Umbilical cord (tissue), 1 donor: ENCODE measurements at regions not wholly inside any gene's neighbourhood (a gene's known extent, or its start where the extent isn't known, plus 50 kb on each side); places are given as distances from the start of the nearest gene placed in this dataset.
A peak's percentile ranks its signal among the peaks of the same experiment; 100 is the strongest.

ENCODE experiments used
- DNase-seq: peaks from one replicate; pipeline ENCODE4 v3.0.0-alpha.2; 2015; ENCODE audit warnings: low spot score

- DNase-seq = no peak
Measured at GRCh38 chr11:40062616-40063015, 1396.8 kb downstream of the LRRC4C start.

- DNase-seq = no peak
Measured at GRCh38 chr11:40061221-40061620, 1398.2 kb downstream of the LRRC4C start.

- DNase-seq = no peak
Measured at GRCh38 chr11:40054631-40055030, 1404.8 kb downstream of the LRRC4C start.

GRCh38 chr11:40045312-40045711 lies 1414.1 kb downstream of the LRRC4C start:
- DNase-seq = no peak

DNA sequence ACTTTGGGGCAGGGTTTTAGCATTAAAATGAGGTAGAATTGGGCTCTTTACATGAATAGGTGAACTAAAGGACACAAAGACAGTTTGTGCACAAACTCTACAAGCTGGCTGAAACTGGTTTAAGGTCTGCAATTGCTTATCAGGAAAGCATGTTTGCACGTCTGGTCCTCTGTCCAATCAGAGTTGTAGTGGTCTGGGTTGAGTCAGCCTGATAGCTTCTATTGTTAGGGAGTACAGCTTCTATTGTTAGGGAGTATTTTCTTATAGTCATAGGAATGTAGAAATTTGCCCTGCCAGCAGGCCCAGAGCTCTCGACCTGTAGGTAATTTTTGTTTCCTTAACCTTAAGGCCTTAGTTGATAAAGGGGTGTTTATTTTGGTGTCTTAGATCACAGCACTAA lies 1422.4 kb downstream of the LRRC4C start:
- DNase-seq = no peak

DNA sequence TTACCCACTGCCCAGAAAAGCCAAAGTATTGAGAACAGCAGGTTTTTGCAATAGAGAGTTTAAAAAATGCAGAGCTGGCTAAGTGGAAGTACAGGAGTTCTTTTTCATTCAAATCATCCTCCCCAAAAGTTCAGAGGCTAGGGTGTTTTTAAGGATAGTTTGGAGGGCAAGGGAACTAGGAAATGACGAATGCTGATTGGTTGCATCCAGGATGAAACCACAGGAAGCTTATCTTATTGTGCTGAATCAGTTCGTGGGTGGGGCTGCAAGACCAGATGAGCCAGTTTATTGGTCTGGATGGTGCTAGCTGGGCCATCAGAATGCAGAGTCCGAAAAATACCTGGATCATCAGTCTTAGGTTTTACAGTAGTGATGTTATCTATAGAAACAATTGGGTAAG lies 1427.1 kb downstream of the LRRC4C start:
- DNase-seq = no peak

DNA sequence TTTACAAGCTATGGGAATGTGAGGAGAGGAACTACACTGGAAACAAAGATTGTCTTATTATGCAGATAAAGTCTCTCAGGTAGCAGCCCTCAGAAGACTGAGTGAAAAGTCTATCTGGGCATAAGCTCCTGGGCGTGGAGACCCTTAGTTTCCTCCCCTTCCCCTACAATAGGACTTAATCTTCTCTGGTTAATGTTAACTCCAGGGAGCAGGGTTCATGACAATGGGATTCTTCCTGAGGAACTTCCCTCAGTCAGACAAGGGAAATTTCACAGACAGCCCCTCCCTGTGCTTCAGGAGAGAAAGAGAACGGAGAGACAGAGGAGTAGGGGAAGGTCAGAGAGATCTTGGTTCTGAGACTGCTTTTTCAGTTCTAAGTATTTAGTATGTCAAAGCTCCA lies 1428.6 kb downstream of the LRRC4C start:
- DNase-seq = no peak

DNA sequence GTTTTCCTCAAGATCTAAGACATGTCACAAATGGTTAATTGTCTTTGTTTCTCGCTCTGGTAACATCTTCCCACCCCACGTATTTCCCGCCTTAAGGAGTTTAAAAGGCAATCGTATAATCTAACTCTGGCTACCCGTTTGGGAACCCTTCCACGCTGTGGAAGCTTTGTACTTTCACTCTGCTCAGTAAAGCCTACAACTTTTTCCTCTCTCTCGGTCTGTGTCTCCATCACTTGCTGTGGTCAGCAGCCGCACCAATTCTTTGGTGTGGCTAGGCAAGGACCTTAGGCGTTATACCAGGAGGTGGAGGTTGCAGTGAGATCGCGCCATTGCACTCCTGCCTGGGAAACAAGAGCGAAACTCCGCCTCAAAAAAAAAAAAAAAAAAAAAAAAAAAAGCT lies 1430.1 kb downstream of the LRRC4C start:
- DNase-seq = peak; percentile 31

- no peak for DNase-seq
Measured at GRCh38 chr11:40027720-40028119, 1431.7 kb downstream of the LRRC4C start.

DNA sequence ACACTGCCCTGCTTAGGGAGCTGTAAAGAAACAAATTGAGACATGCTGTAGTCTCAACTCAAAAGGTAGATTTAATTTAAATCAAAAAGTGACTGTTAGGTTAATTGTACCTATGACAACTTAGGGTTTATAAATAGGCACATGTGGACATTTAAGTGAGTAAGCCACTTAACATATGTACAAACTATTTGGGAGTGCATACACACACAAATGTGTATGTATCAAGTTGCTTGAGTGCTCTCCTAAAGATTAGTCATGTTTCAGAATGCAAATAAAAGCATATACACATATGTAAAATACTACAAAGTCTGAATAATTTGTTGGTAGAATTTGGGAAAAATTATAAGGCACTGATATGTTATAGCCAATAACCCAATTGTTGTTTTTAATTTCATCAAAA lies 1435.7 kb downstream of the LRRC4C start:
- no peak for DNase-seq

- no peak for DNase-seq
Measured at GRCh38 chr11:40010011-40010410, 1449.4 kb downstream of the LRRC4C start.

DNA sequence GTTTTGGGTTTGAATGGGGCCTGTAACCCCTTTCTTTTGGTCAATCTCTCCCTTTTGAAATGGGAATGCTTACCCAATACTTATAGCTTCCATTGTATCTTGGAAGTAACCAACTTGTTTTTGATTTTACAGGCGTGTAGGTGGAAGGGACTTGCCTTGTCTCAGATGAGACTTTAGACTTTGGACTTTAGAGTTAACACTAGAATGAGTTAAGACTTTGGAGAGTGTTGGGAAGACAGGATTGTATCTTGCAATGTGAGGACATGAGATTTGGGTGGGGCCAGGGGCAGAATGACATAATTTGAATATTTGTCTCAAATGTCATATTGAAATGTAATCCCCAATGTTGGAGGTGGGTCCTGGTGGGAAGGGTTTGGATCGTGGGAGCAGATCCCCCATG lies 1466.9 kb downstream of the LRRC4C start:
- no peak for DNase-seq

GRCh38 chr11:39990421-39990831 lies 1469.0 kb downstream of the LRRC4C start:
- peak; percentile 1 for DNase-seq

- no peak for DNase-seq
Measured at GRCh38 chr11:39975091-39975490, 1484.4 kb downstream of the LRRC4C start.

- no peak for DNase-seq
Measured at GRCh38 chr11:39972461-39972860, 1487.0 kb downstream of the LRRC4C start.

GRCh38 chr11:39971938-39972337 lies 1487.5 kb downstream of the LRRC4C start:
- no peak for DNase-seq

- no peak for DNase-seq
Measured at GRCh38 chr11:39968071-39968470, 1491.4 kb downstream of the LRRC4C start.

GRCh38 chr11:39965701-39966100 lies 1493.8 kb downstream of the LRRC4C start:
- no peak for DNase-seq

DNA sequence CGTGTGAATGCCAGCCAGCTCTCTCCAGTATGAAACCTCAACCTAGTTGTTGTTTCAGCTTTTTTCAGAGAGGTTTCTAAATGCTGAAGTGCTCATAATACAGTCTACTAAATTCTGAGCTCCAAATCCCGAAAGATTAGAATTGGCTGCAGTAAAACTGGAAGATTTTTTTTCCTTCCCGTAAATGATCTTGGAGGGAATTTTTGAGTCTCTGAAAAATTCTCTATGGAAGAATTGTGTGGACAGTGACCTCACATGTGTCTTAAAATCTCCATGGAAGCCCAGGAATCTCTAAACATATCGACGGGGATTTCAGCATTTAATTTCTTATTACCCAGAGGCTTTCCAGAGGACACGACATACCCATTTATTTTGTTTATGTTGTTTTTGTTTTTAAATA lies 1499.2 kb downstream of the LRRC4C start:
- peak; percentile 25 for DNase-seq

DNA sequence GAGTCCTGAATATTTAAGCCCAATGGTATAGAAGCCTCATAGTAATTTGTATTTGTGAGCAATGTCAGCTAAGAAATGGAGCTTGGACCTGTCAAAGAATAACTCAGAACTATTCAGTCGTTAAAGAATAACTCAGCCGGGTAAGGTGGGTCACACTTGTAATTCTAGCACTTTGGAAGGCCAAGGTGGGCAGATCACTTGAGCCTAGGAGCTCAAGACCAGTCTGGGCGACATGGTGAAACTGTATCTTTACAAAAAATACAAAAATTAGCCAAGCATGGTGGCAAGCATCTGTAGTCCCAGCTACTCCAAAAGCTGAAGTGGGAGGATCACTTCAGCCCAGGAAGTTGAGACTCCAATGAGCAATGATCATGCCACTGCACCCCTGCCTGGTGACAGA lies 1526.5 kb downstream of the LRRC4C start:
- DNase-seq = no peak

DNA sequence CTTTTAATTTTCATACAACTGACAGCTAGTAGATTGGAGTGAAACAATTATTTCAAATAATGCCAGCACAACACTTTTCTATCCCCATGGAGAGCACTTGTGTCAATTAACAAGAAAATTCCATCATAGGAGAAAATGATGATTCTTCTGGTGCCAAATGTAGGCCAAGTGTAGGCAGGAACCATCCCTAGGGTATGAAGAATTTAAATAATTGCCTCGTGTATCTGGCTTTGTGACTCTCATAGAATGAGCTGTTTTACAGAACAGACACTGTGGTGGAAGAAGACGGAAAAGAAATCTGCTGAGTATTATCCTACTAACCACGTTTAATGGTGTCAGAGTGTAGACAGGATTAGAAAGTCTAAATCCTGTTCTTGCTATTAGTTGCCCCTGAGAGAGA lies 1542.2 kb downstream of the LRRC4C start:
- DNase-seq = no peak

DNA sequence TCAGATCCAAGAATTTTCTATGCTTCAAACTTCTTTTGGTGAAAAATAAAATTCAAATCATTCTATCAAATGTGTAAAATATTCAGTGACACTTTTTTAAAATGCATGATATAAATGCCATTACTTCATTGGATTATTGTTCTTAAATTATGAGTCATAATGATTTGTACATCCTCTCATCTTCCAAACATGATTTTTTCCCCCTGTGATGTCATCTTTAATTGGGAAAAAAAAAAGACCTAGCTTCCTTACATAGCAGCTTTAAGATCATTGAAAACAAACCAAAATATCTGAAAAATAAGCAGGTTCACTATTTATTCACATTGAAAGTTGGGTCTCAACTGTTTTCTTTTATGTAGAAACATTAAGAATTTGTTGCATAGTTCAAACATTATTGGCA lies 1549.4 kb downstream of the LRRC4C start:
- DNase-seq = no peak

GRCh38 chr11:39860931-39861330 lies 1598.5 kb downstream of the LRRC4C start:
- no peak for DNase-seq

- peak; percentile 11 for DNase-seq
Measured at GRCh38 chr11:39817241-39817640, 1642.2 kb downstream of the LRRC4C start.

DNA sequence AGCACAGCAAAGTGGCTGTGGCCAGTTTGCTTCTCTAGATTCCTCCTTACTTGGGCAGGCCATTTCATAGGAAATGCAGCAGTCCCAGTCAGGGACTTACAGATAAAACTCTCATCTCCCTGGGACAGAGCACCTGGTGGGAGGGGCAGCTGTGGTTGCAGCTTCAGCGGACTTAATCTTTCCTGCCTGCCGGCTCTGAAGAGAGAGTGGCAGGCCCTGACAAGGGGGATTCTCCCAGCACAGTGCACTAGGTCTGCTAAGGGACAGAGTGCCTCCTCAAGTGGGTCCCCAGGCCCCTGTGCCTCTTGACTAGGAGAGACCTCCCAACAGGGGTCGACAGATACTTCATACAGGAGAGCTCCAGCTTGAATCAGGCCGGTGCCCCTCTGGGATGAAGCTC lies 1649.1 kb downstream of the LRRC4C start:
- DNase-seq = no peak
